ENCODE measurements at regions not wholly inside any gene's neighbourhood (a gene's known extent, or its start where the extent isn't known, plus 50 kb on each side); places are given as distances from the start of the nearest gene placed in this dataset.
"Not testable (repeated sequence)": the region's sequence is repeated elsewhere in the genome, so short reads cannot be mapped to it uniquely, and the experiment has no call there.

GRCh38 chr1:30562559-30562958 is 160.8 kb downstream of the MATN1 start:
- Histone ChIP-seq H3K36me3 (ENCODE audit: control insufficient read depth in 2 of 2, insufficient read depth in 2 of 2, low read length in 1 of 2) (no peaks in the 10 kb centered on the region), H3K27me3 (ENCODE audit: control insufficient read depth in 1 of 2, insufficient read depth in 2 of 2, low read length in 2 of 2) (no peaks in the 10 kb centered on the region), H3K9me3 (ENCODE audit: control insufficient read depth in 2 of 2, insufficient read depth in 1 of 2, low read depth in 1 of 2, low read length in 1 of 2) (peaks cover 0 to 2% of the 10 kb centered on the region in 2 donors), H3K4me1 (ENCODE audit: control insufficient read depth in 2 of 2, insufficient read depth in 2 of 2, low read length in 1 of 2) (no peaks in the 10 kb centered on the region), H3K4me3 (ENCODE audit: low read depth in 1 of 2, low read length in 2 of 2) (no peak overlapping the region), H3K27ac (ENCODE audit: low read depth in 2 of 2, low read length in 1 of 2) (no peak overlapping the region)

- peaks cover 0 to 2% of the 10 kb centered on the region in 2 donors for H3K4me1 ChIP-seq (ENCODE audit: control insufficient read depth in 2 of 2, insufficient read depth in 2 of 2, low read length in 1 of 2)
- peaks cover 2 to 7% of the 10 kb centered on the region in 2 donors for H3K9me3 ChIP-seq (ENCODE audit: control insufficient read depth in 2 of 2, insufficient read depth in 1 of 2, low read depth in 1 of 2, low read length in 1 of 2)
- H3K27me3 ChIP-seq (ENCODE audit: control insufficient read depth in 1 of 2, insufficient read depth in 2 of 2, low read length in 2 of 2), result no peaks in the 10 kb centered on the region
- H3K4me3 ChIP-seq (ENCODE audit: low read depth in 1 of 2, low read length in 2 of 2), result no peak overlapping the region
- no peak overlapping the region for H3K27ac ChIP-seq (ENCODE audit: low read depth in 2 of 2, low read length in 1 of 2)
- H3K36me3 ChIP-seq (ENCODE audit: control insufficient read depth in 2 of 2, insufficient read depth in 2 of 2, low read length in 1 of 2), result no peaks in the 10 kb centered on the region
- WGBS, 2 donors, result 81 to 88% methylated on average over 8 of the region's 8 CpGs
Measured at GRCh38 chr1:30551603-30552002, 171.8 kb downstream of the MATN1 start.

GRCh38 chr1:30550365-30551220 is 172.8 kb downstream of the MATN1 start:
- H3K4me3 ChIP-seq (ENCODE audit: low read depth in 1 of 2, low read length in 2 of 2), result no peak overlapping the region
- no peak overlapping the region for H3K27ac ChIP-seq (ENCODE audit: low read depth in 2 of 2, low read length in 1 of 2)
- H3K36me3 ChIP-seq (ENCODE audit: control insufficient read depth in 2 of 2, insufficient read depth in 2 of 2, low read length in 1 of 2), result no peaks in the 10 kb centered on the region
- WGBS, 2 donors, result 66 to 71% methylated on average over 11 of the region's 11 CpGs
- H3K27me3 ChIP-seq (ENCODE audit: control insufficient read depth in 1 of 2, insufficient read depth in 2 of 2, low read length in 2 of 2), result no peaks in the 10 kb centered on the region
- peaks cover 2 to 6% of the 10 kb centered on the region in 2 donors for H3K9me3 ChIP-seq (ENCODE audit: control insufficient read depth in 2 of 2, insufficient read depth in 1 of 2, low read depth in 1 of 2, low read length in 1 of 2)
- peaks cover 0 to 2% of the 10 kb centered on the region in 2 donors for H3K4me1 ChIP-seq (ENCODE audit: control insufficient read depth in 2 of 2, insufficient read depth in 2 of 2, low read length in 1 of 2)

- H3K4me1 ChIP-seq (ENCODE audit: control insufficient read depth in 2 of 2, insufficient read depth in 2 of 2, low read length in 1 of 2); H3K27me3 ChIP-seq (ENCODE audit: control insufficient read depth in 1 of 2, insufficient read depth in 2 of 2, low read length in 2 of 2); H3K27ac ChIP-seq (ENCODE audit: low read depth in 2 of 2, low read length in 1 of 2); H3K4me3 ChIP-seq (ENCODE audit: low read depth in 1 of 2, low read length in 2 of 2); H3K36me3 ChIP-seq (ENCODE audit: control insufficient read depth in 2 of 2, insufficient read depth in 2 of 2, low read length in 1 of 2); H3K9me3 ChIP-seq (ENCODE audit: control insufficient read depth in 2 of 2, insufficient read depth in 1 of 2, low read depth in 1 of 2, low read length in 1 of 2): not testable (repeated sequence)
- 81 to 92% methylated on average over 1 of the region's 1 CpG for WGBS, 2 donors
Measured at GRCh38 chr1:30549872-30550271, 173.5 kb downstream of the MATN1 start.

- Histone ChIP-seq H3K4me1 (ENCODE audit: control insufficient read depth in 2 of 2, insufficient read depth in 2 of 2, low read length in 1 of 2) (peaks cover 0 to 2% of the 10 kb centered on the region in 2 donors), H3K9me3 (ENCODE audit: control insufficient read depth in 2 of 2, insufficient read depth in 1 of 2, low read depth in 1 of 2, low read length in 1 of 2) (peaks cover 2 to 6% of the 10 kb centered on the region in 2 donors), H3K4me3 (ENCODE audit: low read depth in 1 of 2, low read length in 2 of 2) (no peak overlapping the region), H3K27ac (ENCODE audit: low read depth in 2 of 2, low read length in 1 of 2) (no peak overlapping the region), H3K27me3 (ENCODE audit: control insufficient read depth in 1 of 2, insufficient read depth in 2 of 2, low read length in 2 of 2) (no peaks in the 10 kb centered on the region), H3K36me3 (ENCODE audit: control insufficient read depth in 2 of 2, insufficient read depth in 2 of 2, low read length in 1 of 2) (no peaks in the 10 kb centered on the region)
- WGBS, 2 donors, result 86 to 94% methylated on average over 2 of the region's 2 CpGs
Measured at GRCh38 chr1:30548294-30548693, 175.1 kb downstream of the MATN1 start.

- 36 to 69% methylated on average over 2 of the region's 2 CpGs for WGBS, 2 donors
- H3K27ac ChIP-seq (ENCODE audit: low read depth in 2 of 2, low read length in 1 of 2); H3K36me3 ChIP-seq (ENCODE audit: control insufficient read depth in 2 of 2, insufficient read depth in 2 of 2, low read length in 1 of 2); H3K4me1 ChIP-seq (ENCODE audit: control insufficient read depth in 2 of 2, insufficient read depth in 2 of 2, low read length in 1 of 2); H3K9me3 ChIP-seq (ENCODE audit: control insufficient read depth in 2 of 2, insufficient read depth in 1 of 2, low read depth in 1 of 2, low read length in 1 of 2); H3K27me3 ChIP-seq (ENCODE audit: control insufficient read depth in 1 of 2, insufficient read depth in 2 of 2, low read length in 2 of 2); H3K4me3 ChIP-seq (ENCODE audit: low read depth in 1 of 2, low read length in 2 of 2): not testable (repeated sequence)
Measured at GRCh38 chr1:30547326-30547725, 176.1 kb downstream of the MATN1 start.

GRCh38 chr1:30545365-30545764 is 178.0 kb downstream of the MATN1 start:
- peaks cover 0 to 3% of the 10 kb centered on the region in 2 donors for H3K9me3 ChIP-seq (ENCODE audit: control insufficient read depth in 2 of 2, insufficient read depth in 1 of 2, low read depth in 1 of 2, low read length in 1 of 2)
- no peaks in the 10 kb centered on the region for H3K36me3 ChIP-seq (ENCODE audit: control insufficient read depth in 2 of 2, insufficient read depth in 2 of 2, low read length in 1 of 2)
- WGBS, 2 donors, result 30 to 33% methylated on average over 4 of the region's 4 CpGs
- no peaks in the 10 kb centered on the region for H3K27me3 ChIP-seq (ENCODE audit: control insufficient read depth in 1 of 2, insufficient read depth in 2 of 2, low read length in 2 of 2)
- no peak overlapping the region for H3K27ac ChIP-seq (ENCODE audit: low read depth in 2 of 2, low read length in 1 of 2)
- H3K4me3 ChIP-seq (ENCODE audit: low read depth in 1 of 2, low read length in 2 of 2), result no peak overlapping the region
- no peaks in the 10 kb centered on the region for H3K4me1 ChIP-seq (ENCODE audit: control insufficient read depth in 2 of 2, insufficient read depth in 2 of 2, low read length in 1 of 2)

- Histone ChIP-seq H3K9me3 (ENCODE audit: control insufficient read depth in 2 of 2, insufficient read depth in 1 of 2, low read depth in 1 of 2, low read length in 1 of 2) (no peaks in the 10 kb centered on the region), H3K27ac (ENCODE audit: low read depth in 2 of 2, low read length in 1 of 2) (no peak overlapping the region), H3K27me3 (ENCODE audit: control insufficient read depth in 1 of 2, insufficient read depth in 2 of 2, low read length in 2 of 2) (no peaks in the 10 kb centered on the region), H3K4me1 (ENCODE audit: control insufficient read depth in 2 of 2, insufficient read depth in 2 of 2, low read length in 1 of 2) (no peaks in the 10 kb centered on the region), H3K36me3 (ENCODE audit: control insufficient read depth in 2 of 2, insufficient read depth in 2 of 2, low read length in 1 of 2) (no peaks in the 10 kb centered on the region), H3K4me3 (ENCODE audit: low read depth in 1 of 2, low read length in 2 of 2) (no peak overlapping the region)
- WGBS, 2 donors, result 82 to 84% methylated on average over 10 of the region's 10 CpGs
Measured at GRCh38 chr1:30541721-30542485, 181.5 kb downstream of the MATN1 start.

GRCh38 chr1:30540611-30541192 is 182.7 kb downstream of the MATN1 start:
- WGBS, 2 donors, result 64 to 66% methylated on average over 5 of the region's 5 CpGs
- H3K4me3 ChIP-seq (ENCODE audit: low read depth in 1 of 2, low read length in 2 of 2), result no peak overlapping the region
- no peak overlapping the region for H3K27ac ChIP-seq (ENCODE audit: low read depth in 2 of 2, low read length in 1 of 2)
- H3K36me3 ChIP-seq (ENCODE audit: control insufficient read depth in 2 of 2, insufficient read depth in 2 of 2, low read length in 1 of 2), result no peaks in the 10 kb centered on the region
- H3K9me3 ChIP-seq (ENCODE audit: control insufficient read depth in 2 of 2, insufficient read depth in 1 of 2, low read depth in 1 of 2, low read length in 1 of 2), result no peaks in the 10 kb centered on the region
- H3K27me3 ChIP-seq (ENCODE audit: control insufficient read depth in 1 of 2, insufficient read depth in 2 of 2, low read length in 2 of 2), result no peaks in the 10 kb centered on the region
- H3K4me1 ChIP-seq (ENCODE audit: control insufficient read depth in 2 of 2, insufficient read depth in 2 of 2, low read length in 1 of 2), result no peaks in the 10 kb centered on the region

All from esophagus (tissue), 2 donors.